HG03139 (cell line): ENCODE measurements at regions not wholly inside any gene's neighbourhood (a gene's known extent, or its start where the extent isn't known, plus 50 kb on each side); places are given as distances from the start of the nearest gene placed in this dataset.

Experiments
- ATAC-seq: cut with Tn5 transposase; IDR thresholded peaks from one replicate; pipeline ENCODE4 v1.9.1; 2021; ENCODE audit not compliant: unreplicated experiment

DNA sequence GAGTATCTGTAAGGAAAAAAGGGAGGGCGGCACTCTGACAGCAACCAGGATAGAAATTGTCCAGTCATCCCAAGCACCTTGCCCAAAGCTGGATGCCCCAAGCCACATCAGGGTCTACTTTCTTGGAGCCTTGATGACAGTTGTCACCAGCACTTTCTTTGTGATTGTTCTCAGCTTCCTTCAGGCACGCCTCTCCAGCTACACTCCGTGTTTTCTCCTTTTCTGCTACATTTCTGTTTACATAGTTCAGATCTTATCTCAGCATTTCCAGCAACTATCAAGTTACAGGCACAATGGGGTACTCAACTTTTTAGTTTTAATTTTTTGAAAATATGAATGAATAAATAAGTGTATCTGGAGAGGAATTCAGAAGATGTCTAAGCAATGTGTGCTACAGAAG is 115.3 kb upstream of the CELF4 start:
- no peak for ATAC-seq

- no peak for ATAC-seq
These were observed 110.7 kb upstream of the CELF4 start for GRCh38 chr18:37676276-37676675.

DNA sequence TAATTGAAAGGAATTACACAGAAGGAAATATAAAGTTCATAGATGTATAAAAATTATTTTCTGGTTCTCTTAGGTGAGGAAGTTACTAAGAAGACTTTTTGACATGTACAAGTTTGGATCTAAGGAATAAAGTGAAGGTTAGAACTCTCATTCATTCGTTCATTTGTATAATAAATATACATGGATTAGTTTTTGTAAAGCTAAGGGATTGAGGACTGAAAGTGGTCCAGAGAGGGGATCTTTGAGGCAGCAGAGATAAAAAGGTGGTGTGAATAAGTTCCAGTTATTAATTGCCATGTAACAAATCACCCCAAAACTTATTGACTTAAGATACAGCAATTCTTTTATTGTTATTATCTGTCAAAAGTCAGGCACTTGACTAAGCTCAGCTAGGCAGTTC is 110.1 kb upstream of the CELF4 start:
- ATAC-seq = no peak

- no peak for ATAC-seq
These were observed 109.0 kb upstream of the CELF4 start for GRCh38 chr18:37674570-37674969.

DNA sequence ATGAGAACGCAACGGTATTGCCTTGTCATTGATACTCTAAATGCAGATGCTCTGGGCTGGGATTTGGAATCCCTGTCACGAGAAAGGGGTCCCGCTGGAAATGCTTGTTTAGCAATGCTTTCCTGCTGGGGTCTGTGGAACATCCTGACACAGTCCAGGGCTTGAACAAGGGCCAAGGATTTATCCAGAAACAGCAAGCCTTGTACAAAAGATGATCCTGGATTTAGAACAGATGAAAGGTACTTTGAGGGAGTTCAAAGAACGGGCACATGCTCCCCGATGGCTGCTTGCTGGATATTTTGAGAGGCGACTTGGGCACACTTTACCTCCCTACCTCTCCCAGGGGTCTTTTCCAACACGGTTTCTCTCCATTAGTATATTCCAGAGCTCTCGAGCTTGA is 108.1 kb upstream of the CELF4 start:
- no peak for ATAC-seq

DNA sequence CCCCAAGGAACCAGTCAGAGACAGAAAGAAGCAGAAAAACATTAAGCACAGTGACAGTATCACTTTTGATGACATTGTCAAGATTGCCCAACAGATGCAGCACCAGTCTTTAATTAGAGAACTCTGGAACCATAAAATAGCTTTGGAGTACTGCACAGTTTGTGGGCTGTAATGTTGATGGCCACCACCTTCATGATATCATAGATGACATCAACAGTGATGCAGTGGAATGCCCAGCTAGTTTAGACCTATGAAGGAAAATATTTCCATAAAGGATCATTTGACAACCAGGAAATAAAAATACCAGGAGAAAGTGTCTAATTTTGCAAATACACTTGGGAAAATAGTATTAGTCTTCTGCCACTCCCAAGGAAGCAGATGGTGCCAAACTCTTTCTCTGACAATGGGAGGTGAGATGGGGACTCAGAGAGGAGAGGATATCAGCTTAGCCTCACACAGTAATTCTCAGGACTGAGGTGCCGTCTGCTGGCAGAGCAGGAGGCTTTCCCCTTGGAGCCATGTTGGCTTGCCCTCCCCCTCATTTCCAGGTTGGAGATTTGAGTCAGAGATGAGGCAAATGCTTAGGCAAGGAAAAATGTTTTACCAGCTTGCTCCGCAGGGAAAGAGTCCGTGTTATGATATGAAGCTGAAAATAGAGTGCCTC is 107.5 kb upstream of the CELF4 start:
- no peak for ATAC-seq

DNA sequence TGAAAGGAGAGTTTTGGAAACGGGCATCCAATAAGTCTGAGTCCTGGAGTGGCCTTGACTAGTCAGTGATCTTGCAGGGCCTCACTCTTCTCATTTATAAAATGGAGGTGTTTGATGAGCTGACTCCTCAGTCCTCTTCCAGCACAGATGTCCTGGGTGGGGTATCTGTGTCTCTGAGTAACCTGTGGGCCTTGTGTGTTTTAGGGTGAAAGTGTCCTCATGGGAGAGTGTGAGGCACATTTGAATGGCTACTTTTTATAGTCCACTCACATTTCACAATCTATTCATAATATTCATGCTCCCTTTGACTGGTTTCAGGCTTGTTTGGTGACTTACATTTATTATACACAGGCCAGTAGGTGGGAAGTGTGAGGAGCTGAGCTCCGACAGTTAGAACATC is 106.4 kb upstream of the CELF4 start:
- no peak for ATAC-seq

DNA sequence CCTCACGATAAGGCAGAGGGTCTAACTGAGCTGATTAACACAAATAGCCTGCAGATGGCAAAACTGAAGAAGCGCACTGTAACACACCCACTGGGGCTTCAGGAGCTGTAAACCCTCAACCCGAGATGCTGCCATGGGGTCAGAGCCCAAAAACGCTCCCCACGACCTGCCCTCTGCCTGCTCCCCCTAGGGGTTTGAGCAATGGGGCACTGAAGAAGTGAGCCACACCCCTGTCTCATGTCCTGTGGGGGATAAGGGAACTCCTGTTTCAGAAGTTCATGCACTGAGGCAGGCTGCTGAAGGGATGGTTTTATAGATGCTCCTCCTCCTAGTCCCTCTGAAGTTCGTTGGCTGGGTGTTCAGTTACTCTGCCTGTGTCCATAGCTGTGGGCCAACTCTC is 105.9 kb upstream of the CELF4 start:
- ATAC-seq = no peak

DNA sequence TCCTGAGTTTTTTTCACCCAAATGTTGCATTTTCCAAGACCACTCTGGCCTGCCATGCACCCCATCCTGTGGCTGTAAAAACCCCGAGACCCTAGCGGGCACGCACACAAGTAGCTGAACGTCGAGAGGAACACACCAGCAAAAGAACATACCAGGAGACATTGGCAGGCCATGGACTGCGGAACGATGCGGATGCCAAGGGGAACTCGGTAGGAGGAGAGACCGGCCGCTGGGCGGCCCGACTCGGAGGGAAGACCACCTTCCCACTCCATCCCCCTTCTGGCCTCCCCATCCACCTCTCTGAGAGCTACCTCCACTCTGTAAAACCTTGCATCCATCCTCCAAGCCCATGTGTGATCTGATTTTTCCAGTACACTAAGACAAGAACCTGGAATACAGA is 105.5 kb upstream of the CELF4 start:
- ATAC-seq = no peak

DNA sequence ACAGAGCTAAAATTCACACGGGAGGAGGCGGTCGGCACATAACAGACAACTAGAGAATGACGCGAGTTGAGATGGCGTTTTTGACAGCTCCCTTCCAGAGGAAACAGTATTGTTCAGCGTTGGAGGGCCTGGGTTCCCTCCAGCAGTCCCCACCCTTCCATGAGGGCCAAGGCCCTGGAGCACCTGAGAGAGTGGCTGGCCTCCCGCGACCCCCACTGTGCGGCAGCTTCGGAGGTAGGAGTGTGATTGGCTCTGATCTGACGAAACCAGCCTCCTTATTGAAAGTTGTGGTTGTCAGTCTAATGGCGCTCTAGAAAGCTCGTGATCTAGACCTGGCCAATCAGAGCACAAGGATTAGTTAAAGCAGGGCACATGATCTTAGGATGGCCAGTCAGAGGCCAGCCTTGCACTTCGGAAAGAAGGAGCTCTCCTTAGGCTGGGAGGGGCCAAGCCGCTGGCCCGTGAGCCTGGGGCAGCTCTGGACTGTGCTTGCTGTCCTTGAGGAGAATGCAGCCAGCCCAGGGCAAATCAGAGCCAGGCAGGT is 104.5 kb upstream of the CELF4 start:
- ATAC-seq = no peak

- ATAC-seq = no peak
These were observed 103.6 kb upstream of the CELF4 start for GRCh38 chr18:37668971-37669747.

DNA sequence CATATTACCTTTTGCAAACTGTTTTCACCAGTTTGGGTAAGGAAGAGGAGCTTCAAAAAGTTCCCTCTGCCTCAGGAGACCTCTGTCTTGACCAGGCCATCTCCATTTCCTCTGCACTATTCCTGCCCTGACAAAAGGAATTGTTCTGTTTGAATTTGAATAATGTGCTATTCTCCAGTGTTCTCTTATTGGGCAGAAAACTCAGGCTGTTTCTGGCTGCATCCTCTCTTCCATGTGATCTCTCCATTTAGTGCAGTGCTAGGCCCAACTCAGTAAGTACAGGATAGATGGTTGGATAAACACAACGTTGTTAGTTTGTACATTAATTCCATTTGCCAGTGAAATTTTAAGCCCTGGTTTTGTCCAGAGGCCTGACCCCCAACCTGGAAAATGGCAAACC is 102.2 kb upstream of the CELF4 start:
- ATAC-seq = no peak

GRCh38 chr18:37666991-37667390 is 101.4 kb upstream of the CELF4 start:
- no peak for ATAC-seq

DNA sequence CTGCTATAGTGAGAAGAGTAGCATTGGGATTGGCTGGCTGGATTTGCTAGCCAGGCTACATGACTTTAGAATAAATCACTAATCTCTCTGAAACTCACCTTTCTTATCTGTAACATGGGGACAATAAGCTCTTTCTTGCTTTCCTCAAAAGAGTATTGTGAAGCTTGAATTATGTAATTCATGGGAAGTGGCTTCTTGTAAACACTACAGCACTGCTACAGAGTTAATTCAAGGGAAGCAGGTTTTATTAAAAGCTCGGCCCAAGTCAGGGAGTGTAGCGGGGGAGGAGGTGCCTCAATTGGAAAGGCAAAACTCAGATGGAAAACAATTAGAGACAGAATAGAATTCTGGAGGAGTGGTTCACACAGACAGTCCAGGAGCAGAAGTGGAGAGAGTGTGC is 100.9 kb upstream of the CELF4 start:
- ATAC-seq = no peak

GRCh38 chr18:37665346-37665745 is 99.7 kb upstream of the CELF4 start:
- ATAC-seq = no peak

DNA sequence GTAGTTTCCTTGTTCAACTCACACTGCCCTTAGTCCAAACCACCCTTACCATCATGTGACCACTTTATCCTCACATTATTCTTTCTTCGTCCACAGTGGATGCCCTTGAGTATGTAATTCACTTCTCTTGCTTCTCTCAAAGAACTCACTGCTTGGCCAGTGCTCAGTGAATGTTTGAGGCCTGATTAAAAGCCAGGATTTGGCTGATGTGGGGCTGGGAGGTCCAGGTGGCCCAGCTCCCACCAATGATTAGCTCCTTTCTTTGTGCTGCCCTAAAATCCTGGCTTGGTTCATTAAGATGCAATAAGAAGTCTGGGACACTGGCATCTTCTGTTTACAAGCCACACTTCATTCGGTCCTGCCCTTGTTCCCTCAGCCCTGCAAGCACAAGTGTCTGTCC is 97.8 kb upstream of the CELF4 start:
- no peak for ATAC-seq

DNA sequence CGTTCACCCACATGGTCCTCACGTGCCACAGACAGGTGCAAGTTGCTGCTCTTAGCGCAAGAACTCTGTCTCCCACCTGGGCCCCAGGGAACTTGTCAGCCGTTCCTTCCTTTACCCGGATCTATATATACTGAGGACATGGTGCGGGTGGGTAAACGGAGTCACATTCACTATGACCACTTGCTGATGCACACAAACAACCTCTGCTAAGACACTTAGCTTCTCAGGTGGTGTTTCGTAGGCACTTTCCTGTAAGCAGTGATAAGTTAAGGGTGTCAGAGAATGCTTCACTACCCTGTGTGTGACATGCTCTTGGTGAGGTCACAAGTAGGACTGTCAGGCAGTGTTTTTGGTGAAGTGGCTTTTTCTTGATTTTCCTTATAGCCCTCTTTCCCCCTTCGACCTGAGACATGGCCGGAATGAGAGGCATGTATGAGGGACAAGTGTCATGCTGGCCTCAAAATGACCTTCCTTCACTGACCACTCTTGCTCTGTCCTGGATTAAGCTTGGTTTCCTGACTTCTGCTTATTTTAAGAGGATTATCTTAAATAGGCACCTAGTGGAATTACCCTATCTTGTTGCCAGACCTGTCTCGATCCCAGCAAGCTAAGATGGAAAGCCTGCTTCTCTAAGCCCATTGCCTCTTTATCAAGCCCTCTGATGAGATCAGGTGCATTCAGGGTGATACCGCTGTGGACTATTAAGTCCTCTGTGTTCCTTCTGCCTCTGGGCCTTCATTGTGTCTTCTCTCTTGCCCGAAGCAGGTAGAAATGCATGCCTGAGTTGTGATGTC is 97.1 kb upstream of the CELF4 start:
- ATAC-seq = no peak

- ATAC-seq = no peak
These were observed 96.5 kb upstream of the CELF4 start for GRCh38 chr18:37662099-37662498.

- ATAC-seq = no peak
These were observed 95.9 kb upstream of the CELF4 start for GRCh38 chr18:37661478-37661877.

DNA sequence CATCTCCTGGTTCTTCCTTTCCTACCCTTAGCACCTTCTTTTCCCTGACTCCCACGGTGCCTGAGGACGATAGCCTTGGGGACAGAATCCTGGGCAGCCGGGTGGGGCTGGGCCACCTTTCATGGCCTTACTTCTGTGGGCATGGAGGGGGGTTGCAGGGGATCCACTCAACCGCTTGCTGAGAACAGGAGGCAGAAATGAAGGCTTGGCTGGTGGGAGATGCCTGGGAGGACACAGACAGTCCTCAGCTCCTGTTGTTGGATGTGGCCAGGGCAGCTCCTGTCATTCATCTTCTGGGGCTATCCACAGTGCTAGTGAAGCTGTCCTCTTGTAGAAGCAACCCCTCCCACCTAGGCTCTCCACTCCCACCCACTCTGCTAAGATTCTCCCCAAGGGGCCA is 95.5 kb upstream of the CELF4 start:
- ATAC-seq = no peak

- no peak for ATAC-seq
These were observed 95.1 kb upstream of the CELF4 start for GRCh38 chr18:37660658-37661057.

- ATAC-seq = no peak
These were observed 94.3 kb upstream of the CELF4 start for GRCh38 chr18:37659906-37660305.
